Omental fat pad (tissue), 3 donors: ENCODE measurements at regions not wholly inside any gene's neighbourhood (a gene's known extent, or its start where the extent isn't known, plus 50 kb on each side); places are given as distances from the start of the nearest gene placed in this dataset.

ENCODE experiments used
- ATAC-seq: fragments of 150-250 bp; one replicate; pipeline ENCODE4 v1.9.1; 2016; ENCODE audit warnings: mild to moderate bottlenecking, moderate library complexity; ENCODE audit not compliant: low FRiP score
- DNase-seq: peaks from one replicate; pipeline ENCODE4 v3.0.0-alpha.2; 2019; ENCODE audit warnings: low spot score
- TF ChIP-seq, protein P1 (sequence below), 3 donors: fragments of 450-650 bp; IDR thresholded peaks; one replicate each; pipeline ENCODE4 v1.5.1; 2016 to 2017; ENCODE audit warnings: antibody characterized with exemption in 3 of 3, mild to moderate bottlenecking in 3 of 3, moderate library complexity in 2 of 3

GRCh38 chr13:73870036-73870741 is 264.0 kb downstream of the KLF12 start:
- DNase-seq, result no peak
- TF ChIP-seq, protein P1, sequence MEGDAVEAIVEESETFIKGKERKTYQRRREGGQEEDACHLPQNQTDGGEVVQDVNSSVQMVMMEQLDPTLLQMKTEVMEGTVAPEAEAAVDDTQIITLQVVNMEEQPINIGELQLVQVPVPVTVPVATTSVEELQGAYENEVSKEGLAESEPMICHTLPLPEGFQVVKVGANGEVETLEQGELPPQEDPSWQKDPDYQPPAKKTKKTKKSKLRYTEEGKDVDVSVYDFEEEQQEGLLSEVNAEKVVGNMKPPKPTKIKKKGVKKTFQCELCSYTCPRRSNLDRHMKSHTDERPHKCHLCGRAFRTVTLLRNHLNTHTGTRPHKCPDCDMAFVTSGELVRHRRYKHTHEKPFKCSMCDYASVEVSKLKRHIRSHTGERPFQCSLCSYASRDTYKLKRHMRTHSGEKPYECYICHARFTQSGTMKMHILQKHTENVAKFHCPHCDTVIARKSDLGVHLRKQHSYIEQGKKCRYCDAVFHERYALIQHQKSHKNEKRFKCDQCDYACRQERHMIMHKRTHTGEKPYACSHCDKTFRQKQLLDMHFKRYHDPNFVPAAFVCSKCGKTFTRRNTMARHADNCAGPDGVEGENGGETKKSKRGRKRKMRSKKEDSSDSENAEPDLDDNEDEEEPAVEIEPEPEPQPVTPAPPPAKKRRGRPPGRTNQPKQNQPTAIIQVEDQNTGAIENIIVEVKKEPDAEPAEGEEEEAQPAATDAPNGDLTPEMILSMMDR (IDR thresholded peaks at IDR 0.05), result no peak
- ATAC-seq, result no peak

GRCh38 chr13:73865027-73865426 is 269.2 kb downstream of the KLF12 start:
- TF ChIP-seq, protein P1 (IDR thresholded peaks at IDR 0.05), result no peak
- ATAC-seq, result no peak
- DNase-seq, result no peak

DNA sequence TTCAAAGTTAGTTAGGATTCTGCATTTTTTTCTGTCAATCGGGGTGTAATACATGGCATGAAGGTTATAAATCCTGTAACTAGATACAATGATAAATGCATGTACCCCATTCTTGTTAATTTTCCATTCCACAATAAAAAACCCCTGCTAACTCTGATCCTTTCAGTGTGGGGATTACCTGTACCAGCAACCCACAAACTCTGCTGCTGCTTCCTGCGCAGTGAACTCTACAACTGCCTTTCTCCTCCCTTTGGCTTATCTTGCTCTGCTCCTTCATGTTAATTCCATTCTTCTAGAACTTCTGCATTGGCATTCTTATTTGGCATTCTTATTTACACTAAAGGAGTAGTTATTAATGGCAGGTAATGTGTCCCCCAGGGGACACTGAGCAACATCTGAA is 273.1 kb downstream of the KLF12 start:
- DNase-seq (no peak), ATAC-seq (no peak)
- TF ChIP-seq, protein P1 (IDR thresholded peaks at IDR 0.05), result no peak

- TF ChIP-seq, protein P1 (IDR thresholded peaks at IDR 0.05), result no peak
- ATAC-seq, result no peak
- no peak for DNase-seq
Measured at GRCh38 chr13:73860501-73860900, 273.7 kb downstream of the KLF12 start.

GRCh38 chr13:73859841-73860240 is 274.4 kb downstream of the KLF12 start:
- ATAC-seq, result no peak
- no peak for DNase-seq
- TF ChIP-seq, protein P1 (IDR thresholded peaks at IDR 0.05), result no peak

GRCh38 chr13:73857106-73857505 is 277.1 kb downstream of the KLF12 start:
- TF ChIP-seq, protein P1 (IDR thresholded peaks at IDR 0.05), result no peak
- ATAC-seq, result no peak

DNA sequence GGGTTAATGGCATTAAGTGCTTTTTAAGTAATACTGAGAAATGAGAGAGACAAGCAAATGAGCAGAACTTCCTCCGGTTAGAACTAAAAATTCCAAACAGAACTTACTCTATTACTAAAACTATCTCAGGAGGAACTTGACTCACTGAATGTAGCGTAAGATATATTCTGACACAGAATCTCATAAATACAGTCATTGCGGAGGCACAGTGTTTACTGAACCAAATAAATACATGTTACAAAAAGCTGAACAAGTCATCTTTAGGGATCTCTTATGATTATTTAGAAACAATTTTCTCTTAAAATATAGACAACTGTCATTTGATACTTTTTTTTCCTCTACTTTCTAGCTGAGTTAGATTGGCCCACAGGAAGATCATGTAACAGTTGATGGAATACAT is 283.1 kb downstream of the KLF12 start:
- ATAC-seq (no peak), DNase-seq (no peak)
- TF ChIP-seq, protein P1 (IDR thresholded peaks at IDR 0.05), result no peak

More at GRCh38 chr13:73857106-73857505, 277.1 kb downstream of the KLF12 start:
- DNase-seq, result no peak
